CD4-positive, alpha-beta memory T cell (primary cell): ENCODE measurements at regions not wholly inside any gene's neighbourhood (a gene's known extent, or its start where the extent isn't known, plus 50 kb on each side); places are given as distances from the start of the nearest gene placed in this dataset.

ENCODE experiments used
- CTCF ChIA-PET: fragments of 350-600 bp; sonication (Branson Sonifier 250); formaldehyde crosslinking; loops from one replicate; lab custom pipeline; 2021; ENCODE audit warnings: inconsistent platforms; ENCODE audit not compliant: partially characterized antibody; lab: Charles Lee
- POLR2A ChIA-PET: fragments of 350-600 bp; sonication (Branson Sonifier 250); formaldehyde crosslinking; loops from one replicate; lab custom pipeline; 2021; ENCODE audit not compliant: partially characterized antibody; lab: Charles Lee
- DNase-seq, 5 donors: peaks; one replicate each; pipeline versions ENCODE4 v3.0.0 to v3.0.0-alpha.2; 2020 to 2022; ENCODE audit warnings: mixed read lengths in 1 of 5
- H3K27ac ChIP-seq: one replicate; pipeline ENCODE4 v1.7.0; 2013; ENCODE audit warnings: low read depth, low read length
- H3K27me3 ChIP-seq: 2 replicates; pipeline ENCODE4 v1.7.0; 2013; ENCODE audit warnings: mild to moderate bottlenecking, low read length, moderate library complexity; ENCODE audit not compliant: insufficient read depth
- H3K36me3 ChIP-seq: 2 replicates; pipeline ENCODE4 v1.7.0; 2013; ENCODE audit warnings: mild to moderate bottlenecking, low read length, moderate library complexity; ENCODE audit not compliant: insufficient read depth
- H3K4me1 ChIP-seq: 2 replicates; pipeline ENCODE4 v1.7.0; 2013; ENCODE audit warnings: mild to moderate bottlenecking, low read length, moderate library complexity; ENCODE audit not compliant: insufficient read depth
- H3K4me3 ChIP-seq, 2 donors: one replicate each; pipeline ENCODE4 v1.7.0; 2013; ENCODE audit warnings: low read length in 2 of 2, mild to moderate bottlenecking in 1 of 2
- H3K9me3 ChIP-seq, 2 donors: one replicate each; pipeline ENCODE4 v1.7.0; 2013; ENCODE audit warnings: low read length in 2 of 2, control low read depth in 1 of 2; ENCODE audit not compliant: control insufficient read depth in 1 of 2
- H3K27ac Mint-ChIP-seq, 7 donors: one replicate each; pipeline ENCODE4 v1.8.0; 2020 to 2021; ENCODE audit warnings: mixed read lengths in 7 of 7, mild to moderate bottlenecking in 6 of 7, inconsistent platforms in 3 of 7, moderate library complexity in 3 of 7
- H3K27me3 Mint-ChIP-seq, 2 donors: one replicate each; pipeline ENCODE4 v1.8.0; 2020 to 2021; ENCODE audit warnings: mixed read lengths in 2 of 2
- H3K36me3 Mint-ChIP-seq, 2 donors: one replicate each; pipeline ENCODE4 v1.8.0; 2020 to 2021; ENCODE audit warnings: mixed read lengths in 2 of 2, inconsistent platforms in 1 of 2, mild to moderate bottlenecking in 1 of 2
- H3K4me1 Mint-ChIP-seq, 4 donors: one replicate each; pipeline ENCODE4 v1.8.0; 2020 to 2021; ENCODE audit warnings: mixed read lengths in 4 of 4, mild to moderate bottlenecking in 1 of 4
- H3K4me3 Mint-ChIP-seq, 8 donors: one replicate each; pipeline ENCODE4 v1.8.0; 2020 to 2021; ENCODE audit warnings: mixed read lengths in 8 of 8, mild to moderate bottlenecking in 7 of 8, moderate library complexity in 6 of 8, inconsistent platforms in 3 of 8
- H3K9me3 Mint-ChIP-seq, 8 donors: one replicate each; pipeline ENCODE4 v1.8.0; 2020 to 2021; ENCODE audit warnings: mixed read lengths in 8 of 8, mild to moderate bottlenecking in 5 of 8, inconsistent platforms in 3 of 8, moderate library complexity in 1 of 8
- intact Hi-C: fragments of 100-400 bp; cut with micrococcal nuclease; formaldehyde crosslinking; loops from one replicate; pipeline ENCODE4 v1.15.1; 2023

- H3K27me3 Mint-ChIP-seq = peaks cover 12 to 18% of the 10 kb centered on the region in 2 donors
- no peak for DNase-seq
- intact Hi-C loops = no loop called here
Measured at GRCh38 chr4:164383358-164384220, 370.3 kb upstream of the SMIM31 start.

GRCh38 chr4:164384416-164384815 lies 369.5 kb upstream of the SMIM31 start:
- DNase-seq = no peak
- ChIA-PET CTCF (no interaction called here), POLR2A (no interaction called here)
- H3K4me3 Mint-ChIP-seq = no peak overlapping the region
- Histone ChIP-seq H3K4me3 (no peak overlapping the region), H3K27ac (no peak overlapping the region), H3K27me3 (no peaks in the 10 kb centered on the region), H3K4me1 (no peaks in the 10 kb centered on the region), H3K36me3 (no peaks in the 10 kb centered on the region), H3K9me3 (no peaks in the 10 kb centered on the region)
- H3K27me3 Mint-ChIP-seq = peaks cover 12 to 18% of the 10 kb centered on the region in 2 donors
- H3K36me3 Mint-ChIP-seq = no peaks in the 10 kb centered on the region
- intact Hi-C loops = no loop called here
- peaks cover 0 to 6% (median 0%) of the 10 kb centered on the region in 8 donors for H3K9me3 Mint-ChIP-seq
- no peak overlapping the region for H3K27ac Mint-ChIP-seq
- peaks cover 0 to 6% (median 0%) of the 10 kb centered on the region in 4 donors for H3K4me1 Mint-ChIP-seq

More at GRCh38 chr4:164383358-164384220, 370.3 kb upstream of the SMIM31 start:
- Mint-ChIP-seq H3K9me3 (peaks cover 0 to 6% (median 0%) of the 10 kb centered on the region in 8 donors), H3K27ac (no peak overlapping the region), H3K36me3 (no peaks in the 10 kb centered on the region), H3K4me3 (peak overlapping the region in 1 of 8 donors; percentile 66), H3K4me1 (peaks cover 0 to 6% (median 0%) of the 10 kb centered on the region in 4 donors)
- ChIA-PET CTCF (no interaction called here), POLR2A (no interaction called here)
- Histone ChIP-seq H3K36me3 (no peaks in the 10 kb centered on the region), H3K4me1 (no peaks in the 10 kb centered on the region), H3K9me3 (no peaks in the 10 kb centered on the region), H3K4me3 (no peak overlapping the region), H3K27ac (no peak overlapping the region), H3K27me3 (no peaks in the 10 kb centered on the region)

- Histone ChIP-seq H3K4me3 (no peak overlapping the region), H3K9me3 (no peaks in the 10 kb centered on the region), H3K36me3 (no peaks in the 10 kb centered on the region), H3K4me1 (no peaks in the 10 kb centered on the region), H3K27ac (no peak overlapping the region), H3K27me3 (no peaks in the 10 kb centered on the region)
- no peak for DNase-seq
- no peaks in the 10 kb centered on the region for H3K36me3 Mint-ChIP-seq
- intact Hi-C loops = no loop called here
- peaks cover 0 to 5% (median 0%) of the 10 kb centered on the region in 8 donors for H3K9me3 Mint-ChIP-seq
- H3K4me3 Mint-ChIP-seq = no peak overlapping the region
- ChIA-PET POLR2A (no interaction called here), CTCF (no interaction called here)
- no peak overlapping the region for H3K27ac Mint-ChIP-seq
- no peaks in the 10 kb centered on the region for H3K4me1 Mint-ChIP-seq
- no peaks in the 10 kb centered on the region for H3K27me3 Mint-ChIP-seq
Measured at GRCh38 chr4:164396439-164396838, 357.5 kb upstream of the SMIM31 start.

GRCh38 chr4:164402554-164402953 lies 351.4 kb upstream of the SMIM31 start:
- Mint-ChIP-seq H3K4me1 (no peaks in the 10 kb centered on the region), H3K36me3 (no peaks in the 10 kb centered on the region), H3K9me3 (peaks cover 0 to 2% (median 0%) of the 10 kb centered on the region in 8 donors), H3K27me3 (no peaks in the 10 kb centered on the region), H3K27ac (no peak overlapping the region), H3K4me3 (no peak overlapping the region)
- ChIA-PET CTCF (no interaction called here), POLR2A (no interaction called here)
- intact Hi-C loops = no loop called here
- H3K4me3 ChIP-seq = no peak overlapping the region
- DNase-seq = no peak
- H3K36me3 ChIP-seq = no peaks in the 10 kb centered on the region
- H3K9me3 ChIP-seq = no peaks in the 10 kb centered on the region
- no peaks in the 10 kb centered on the region for H3K4me1 ChIP-seq
- no peak overlapping the region for H3K27ac ChIP-seq
- no peaks in the 10 kb centered on the region for H3K27me3 ChIP-seq

GRCh38 chr4:164405774-164406173 lies 348.2 kb upstream of the SMIM31 start:
- POLR2A ChIA-PET = no interaction called here
- intact Hi-C loops = no loop called here

GRCh38 chr4:164408831-164409230 lies 345.1 kb upstream of the SMIM31 start:
- no peaks in the 10 kb centered on the region for H3K9me3 ChIP-seq
- no peak overlapping the region for H3K27ac ChIP-seq
- Mint-ChIP-seq H3K4me1 (no peaks in the 10 kb centered on the region), H3K9me3 (peaks cover 0 to 5% (median 0%) of the 10 kb centered on the region in 8 donors), H3K4me3 (no peak overlapping the region), H3K27ac (no peak overlapping the region), H3K27me3 (no peaks in the 10 kb centered on the region), H3K36me3 (no peaks in the 10 kb centered on the region)
- no peaks in the 10 kb centered on the region for H3K4me1 ChIP-seq
- ChIA-PET CTCF (no interaction called here), POLR2A (no interaction called here)
- intact Hi-C loops = no loop called here
- H3K4me3 ChIP-seq = no peak overlapping the region
- no peaks in the 10 kb centered on the region for H3K27me3 ChIP-seq
- H3K36me3 ChIP-seq = no peaks in the 10 kb centered on the region
- no peak for DNase-seq

More at GRCh38 chr4:164405774-164406173, 348.2 kb upstream of the SMIM31 start:
- CTCF ChIA-PET = no interaction called here
- Mint-ChIP-seq H3K27me3 (no peaks in the 10 kb centered on the region), H3K4me3 (no peak overlapping the region), H3K4me1 (no peaks in the 10 kb centered on the region), H3K36me3 (no peaks in the 10 kb centered on the region), H3K9me3 (peaks cover 0 to 3% (median 0%) of the 10 kb centered on the region in 8 donors), H3K27ac (no peak overlapping the region)
- Histone ChIP-seq H3K27me3 (no peaks in the 10 kb centered on the region), H3K4me1 (no peaks in the 10 kb centered on the region), H3K4me3 (no peak overlapping the region), H3K36me3 (no peaks in the 10 kb centered on the region), H3K27ac (no peak overlapping the region), H3K9me3 (no peaks in the 10 kb centered on the region)
- DNase-seq = no peak

GRCh38 chr4:164410401-164410800 lies 343.5 kb upstream of the SMIM31 start:
- no peak overlapping the region for H3K27ac ChIP-seq
- intact Hi-C loops = no loop called here
- Mint-ChIP-seq H3K4me1 (no peaks in the 10 kb centered on the region), H3K27ac (no peak overlapping the region), H3K9me3 (peaks cover 0 to 5% (median 0%) of the 10 kb centered on the region in 8 donors), H3K4me3 (no peak overlapping the region), H3K36me3 (no peaks in the 10 kb centered on the region), H3K27me3 (peaks cover 0 to under 1% of the 10 kb centered on the region in 2 donors)
- no peaks in the 10 kb centered on the region for H3K9me3 ChIP-seq
- CTCF ChIA-PET = no interaction called here
- H3K4me1 ChIP-seq = no peaks in the 10 kb centered on the region
- no peaks in the 10 kb centered on the region for H3K36me3 ChIP-seq
- POLR2A ChIA-PET = no interaction called here
- no peaks in the 10 kb centered on the region for H3K27me3 ChIP-seq
- H3K4me3 ChIP-seq = no peak overlapping the region
- DNase-seq = no peak
